ENCODE measurements at regions not wholly inside any gene's neighbourhood (a gene's known extent, or its start where the extent isn't known, plus 50 kb on each side); places are given as distances from the start of the nearest gene placed in this dataset.

- no peaks in the 10 kb centered on the region for H3K36me3 ChIP-seq (ENCODE audit: control insufficient read depth in 2 of 2, extremely low read depth in 1 of 2, insufficient read depth in 2 of 2, low read length in 2 of 2)
- H2AFZ ChIP-seq (ENCODE audit: control insufficient read depth, low read length): no peak overlapping the region
- H3K27ac ChIP-seq (ENCODE audit: control insufficient read depth, insufficient read depth, low read length): no peak overlapping the region
- no peak for FAIRE-seq
- TF ChIP-seq CTCF (optimal IDR thresholded peaks at IDR 0.05 in 1 of 3, IDR thresholded peaks at IDR 0.05 in 1 of 3, conservative IDR thresholded peaks at IDR 0.05 in 1 of 3; ENCODE audit: extremely low read depth in 1 of 3, insufficient read depth in 2 of 3, low read length in 3 of 3): no peak
- H3K9ac ChIP-seq (ENCODE audit: control insufficient read depth, extremely low read depth, insufficient read depth, low read length): no peak overlapping the region
- H3K4me1 ChIP-seq (ENCODE audit: control insufficient read depth, extremely low read depth, insufficient read depth, low read length): no peaks in the 10 kb centered on the region
- H3K9me1 ChIP-seq (ENCODE audit: control insufficient read depth, extremely low read depth, insufficient read depth, low read length): no peaks in the 10 kb centered on the region
- H3K79me2 ChIP-seq (ENCODE audit: control insufficient read depth, insufficient read depth, low read length): no peaks in the 10 kb centered on the region
- H4K20me1 ChIP-seq (ENCODE audit: control insufficient read depth, extremely low read depth, insufficient read depth, low read length): no peaks in the 10 kb centered on the region
- dilution Hi-C loops (cut with MboI; ENCODE audit: extremely low pct_ligation_motif_present, low sequenced_read_pairs): no loop called here
- no peaks in the 10 kb centered on the region for H3K27me3 ChIP-seq (ENCODE audit: control insufficient read depth, extremely low read depth, insufficient read depth, low read length)
- H3K4me3 ChIP-seq (ENCODE audit: control insufficient read depth in 2 of 3, extremely low read depth in 1 of 3, insufficient read depth in 2 of 3, low read depth in 1 of 3, low read length in 3 of 3): no peak overlapping the region
- DNase-seq (ENCODE audit: low read depth, low spot score): no peak
- no peaks in the 10 kb centered on the region for H3K9me3 ChIP-seq (ENCODE audit: control insufficient read depth, low read depth, low read length)
- H3K4me2 ChIP-seq (ENCODE audit: control insufficient read depth, extremely low read depth, insufficient read depth, low read depth, low read length): no peak overlapping the region
Measured at GRCh38 chr5:84796399-84796798, 411.7 kb upstream of the EDIL3 start.

DNA sequence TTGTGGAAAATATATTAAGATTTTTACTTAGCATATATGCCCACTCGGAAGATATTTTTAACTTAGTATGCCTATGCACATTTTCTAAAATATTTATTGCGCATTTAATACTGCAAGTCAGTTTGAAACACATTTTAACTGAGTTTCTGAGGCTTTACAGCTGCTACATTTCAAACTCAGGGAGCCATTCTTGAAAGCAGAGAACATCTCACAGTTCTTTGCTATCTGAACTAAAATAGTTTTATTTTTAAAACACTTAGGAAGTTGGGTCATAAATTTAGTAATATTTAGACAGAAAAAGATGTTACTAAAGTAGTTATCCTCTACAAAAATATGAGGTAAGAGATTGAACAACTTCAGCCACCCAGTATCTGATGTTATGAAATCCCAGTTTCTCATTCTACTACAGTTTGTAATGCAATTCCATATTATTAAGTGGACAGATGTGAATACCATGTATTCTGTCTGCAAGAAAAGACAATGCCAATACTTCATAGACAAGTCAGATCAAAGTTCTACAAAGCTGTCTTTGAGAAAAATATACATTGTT lies 409.9 kb upstream of the EDIL3 start:
- no peaks in the 10 kb centered on the region for H3K36me3 ChIP-seq (ENCODE audit: control insufficient read depth in 2 of 2, extremely low read depth in 1 of 2, insufficient read depth in 2 of 2, low read length in 2 of 2)
- no peaks in the 10 kb centered on the region for H3K79me2 ChIP-seq (ENCODE audit: control insufficient read depth, insufficient read depth, low read length)
- no peaks in the 10 kb centered on the region for H4K20me1 ChIP-seq (ENCODE audit: control insufficient read depth, extremely low read depth, insufficient read depth, low read length)
- no peaks in the 10 kb centered on the region for H3K9me1 ChIP-seq (ENCODE audit: control insufficient read depth, extremely low read depth, insufficient read depth, low read length)
- DNase-seq (ENCODE audit: low read depth, low spot score) (no peak), FAIRE-seq (no peak)
- H2AFZ ChIP-seq (ENCODE audit: control insufficient read depth, low read length): no peak overlapping the region
- H3K9me3 ChIP-seq (ENCODE audit: control insufficient read depth, low read depth, low read length): no peaks in the 10 kb centered on the region
- H3K4me1 ChIP-seq (ENCODE audit: control insufficient read depth, extremely low read depth, insufficient read depth, low read length): no peaks in the 10 kb centered on the region
- H3K27ac ChIP-seq (ENCODE audit: control insufficient read depth, insufficient read depth, low read length): no peak overlapping the region
- no peaks in the 10 kb centered on the region for H3K27me3 ChIP-seq (ENCODE audit: control insufficient read depth, extremely low read depth, insufficient read depth, low read length)
- H3K9ac ChIP-seq (ENCODE audit: control insufficient read depth, extremely low read depth, insufficient read depth, low read length): no peak overlapping the region
- dilution Hi-C loops (cut with MboI; ENCODE audit: extremely low pct_ligation_motif_present, low sequenced_read_pairs): no loop called here
- no peak overlapping the region for H3K4me3 ChIP-seq (ENCODE audit: control insufficient read depth in 2 of 3, extremely low read depth in 1 of 3, insufficient read depth in 2 of 3, low read depth in 1 of 3, low read length in 3 of 3)
- TF ChIP-seq EZH2 (IDR thresholded peaks at IDR 0.05; ENCODE audit: low read length) (no peak), CTCF (optimal IDR thresholded peaks at IDR 0.05 in 1 of 3, IDR thresholded peaks at IDR 0.05 in 1 of 3, conservative IDR thresholded peaks at IDR 0.05 in 1 of 3; ENCODE audit: extremely low read depth in 1 of 3, insufficient read depth in 2 of 3, low read length in 3 of 3) (no peak)
- H3K4me2 ChIP-seq (ENCODE audit: control insufficient read depth, extremely low read depth, insufficient read depth, low read depth, low read length): no peak overlapping the region
